Bone marrow (tissue), 2 donors: ENCODE measurements at regions not wholly inside any gene's neighbourhood (a gene's known extent, or its start where the extent isn't known, plus 50 kb on each side); places are given as distances from the start of the nearest gene placed in this dataset.

ENCODE experiments used
- DNase-seq, 2 donors: peaks; one replicate each; lab custom pipeline; 2025; lab: John Stamatoyannopoulos, UW

DNA sequence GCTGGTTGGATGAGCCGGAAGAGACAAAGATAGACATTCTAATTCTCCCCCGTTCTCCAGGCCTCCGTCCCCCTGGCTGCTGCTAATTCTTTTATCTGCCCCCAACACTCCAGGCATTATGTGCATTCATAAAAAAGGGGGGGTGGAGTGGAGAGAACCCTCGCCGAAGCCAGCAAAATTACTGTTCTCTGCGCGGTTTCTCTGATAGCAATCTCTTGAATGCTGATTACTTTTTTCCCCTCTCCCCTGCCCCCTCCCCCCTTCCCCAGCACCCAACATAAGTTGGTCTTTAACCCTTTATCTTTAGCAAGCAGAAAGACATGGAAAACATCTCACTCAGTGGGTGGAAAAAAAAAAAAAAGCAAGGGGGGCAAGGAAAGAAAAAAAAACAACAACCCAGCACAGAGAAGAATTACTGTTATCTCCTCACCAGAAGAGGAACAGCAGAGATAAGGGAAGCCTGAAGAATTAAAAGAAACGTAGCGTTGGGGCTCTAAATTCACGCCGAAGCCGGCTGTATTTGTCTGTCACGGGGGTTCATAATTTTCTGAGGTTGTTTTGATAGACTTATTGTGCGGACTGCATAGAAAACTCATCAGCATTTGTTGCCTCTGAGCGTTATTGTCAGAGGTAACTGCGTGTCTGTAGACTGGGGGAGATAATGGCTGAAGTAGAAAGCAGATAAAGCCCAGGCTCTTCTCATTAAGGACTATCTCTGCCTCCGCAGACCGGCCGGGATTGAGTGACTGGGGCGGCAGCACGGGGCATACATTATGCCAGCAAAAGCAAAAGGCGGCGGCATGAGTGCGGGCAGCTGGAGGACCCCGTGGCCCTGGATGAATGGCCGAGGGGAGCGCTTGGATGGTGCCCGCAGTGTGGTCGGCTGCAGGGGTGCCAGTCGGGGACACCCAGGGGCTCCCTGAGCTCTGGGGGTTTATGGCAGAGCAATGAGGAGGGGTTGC, 126.9 kb downstream of the MRM1 start:
- DNase-seq = no peak

DNA sequence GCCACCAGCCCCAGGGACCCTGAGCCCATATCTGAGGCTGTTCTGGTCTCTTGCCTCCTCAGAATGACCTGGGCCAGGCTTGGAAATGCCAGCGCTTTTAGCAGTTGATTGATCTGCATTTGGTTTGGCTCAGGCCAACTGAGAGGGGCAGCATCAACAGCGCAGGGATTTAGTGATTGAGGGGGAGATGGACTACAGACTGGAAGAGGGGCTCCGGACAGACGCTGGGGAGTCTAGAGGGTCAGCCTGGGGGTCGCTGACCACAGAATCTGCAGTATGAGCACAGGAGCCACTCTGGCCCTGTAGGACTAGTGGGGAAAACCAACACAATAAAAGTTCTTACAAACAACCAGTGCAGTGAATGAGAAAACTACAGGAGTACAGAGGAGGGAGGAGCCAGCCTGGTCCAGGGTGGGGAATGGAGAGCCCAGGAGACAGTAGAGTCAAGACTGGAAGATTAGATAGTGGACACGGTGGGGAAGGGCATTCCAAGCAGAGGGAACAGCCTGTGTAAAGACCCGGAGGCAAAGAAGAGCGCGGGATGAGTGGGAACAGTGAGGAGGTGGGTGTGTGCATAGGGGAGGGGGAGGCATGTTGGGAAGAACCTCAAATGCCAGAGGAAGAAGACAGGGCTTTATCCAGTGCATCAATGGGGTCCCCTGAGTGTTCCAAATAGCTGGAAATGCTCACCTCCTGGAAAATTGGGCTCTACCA, 128.9 kb downstream of the MRM1 start:
- DNase-seq = no peak

- no peak for DNase-seq
Measured at GRCh38 chr17:36730857-36731490, 129.6 kb downstream of the MRM1 start.

- no peak for DNase-seq
Measured at GRCh38 chr17:36731811-36732210, 130.4 kb downstream of the MRM1 start.

GRCh38 chr17:36732351-36732750, 131.0 kb downstream of the MRM1 start:
- DNase-seq = no peak

DNA sequence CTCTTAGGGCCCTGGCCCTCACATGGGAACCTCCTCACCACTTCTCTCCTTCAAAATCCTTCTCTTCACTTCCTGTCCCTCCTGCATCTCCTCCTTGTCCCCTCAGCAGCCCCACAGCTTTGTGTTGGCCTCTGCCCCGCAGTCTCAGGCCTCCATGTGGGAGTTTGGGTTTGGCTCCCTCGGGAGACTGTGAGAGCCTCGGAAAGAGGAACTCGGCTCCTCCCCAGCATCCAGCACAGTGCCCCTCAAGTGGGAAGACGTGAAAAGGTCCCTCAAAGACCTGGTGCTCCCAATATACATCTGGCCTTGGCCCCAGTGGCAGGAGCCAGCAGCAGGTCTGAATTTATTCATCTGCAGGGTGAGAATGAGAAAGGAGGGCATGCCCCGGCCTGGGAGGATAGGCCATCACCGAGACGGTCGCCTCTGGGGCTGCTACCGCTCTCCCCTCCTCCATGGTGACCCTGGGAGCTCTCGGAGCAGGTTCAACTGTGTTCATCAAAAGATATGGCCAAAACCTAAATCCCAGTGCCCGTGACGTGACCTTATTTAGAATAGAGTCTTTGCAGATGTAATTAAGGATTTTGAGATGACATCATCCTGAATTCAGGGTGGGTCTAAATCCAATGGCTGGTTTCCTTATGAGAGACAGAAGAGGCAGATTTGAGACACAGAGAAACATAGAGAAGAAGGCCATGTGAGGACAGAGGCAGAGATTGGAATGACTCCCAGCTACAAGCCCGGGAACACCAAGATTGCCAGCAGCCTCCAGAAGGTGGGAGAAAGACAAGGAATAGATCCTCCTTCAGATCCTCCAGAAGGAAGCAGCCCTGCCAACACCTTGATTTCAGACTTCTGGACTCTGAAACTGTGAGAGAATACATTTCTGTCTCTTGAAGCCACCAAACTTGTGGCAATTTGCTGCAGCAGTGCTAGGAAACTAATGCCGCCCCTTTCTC, 135.1 kb downstream of the MRM1 start:
- no peak for DNase-seq

DNA sequence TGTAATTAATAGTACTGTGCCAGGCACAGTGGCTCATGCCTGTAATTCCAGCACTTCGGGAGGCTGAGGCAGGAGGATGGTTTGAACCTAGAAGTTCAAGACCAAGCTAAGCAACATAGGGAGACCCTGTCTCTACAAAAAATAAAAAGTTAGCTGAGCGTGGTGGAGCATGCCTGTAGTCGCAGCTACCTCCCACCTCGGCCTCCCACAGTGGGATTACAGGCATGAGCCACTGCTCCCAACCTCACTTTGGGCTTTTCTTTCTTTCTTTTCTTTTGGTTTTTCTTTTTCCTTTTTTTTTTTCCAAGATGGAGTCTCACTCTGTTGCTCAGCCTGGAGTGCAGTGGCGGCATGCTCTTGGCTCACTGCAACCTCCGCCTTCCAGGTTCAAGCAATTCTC, 137.8 kb downstream of the MRM1 start:
- DNase-seq = no peak

GRCh38 chr17:36740157-36740556, 138.8 kb downstream of the MRM1 start:
- no peak for DNase-seq

DNA sequence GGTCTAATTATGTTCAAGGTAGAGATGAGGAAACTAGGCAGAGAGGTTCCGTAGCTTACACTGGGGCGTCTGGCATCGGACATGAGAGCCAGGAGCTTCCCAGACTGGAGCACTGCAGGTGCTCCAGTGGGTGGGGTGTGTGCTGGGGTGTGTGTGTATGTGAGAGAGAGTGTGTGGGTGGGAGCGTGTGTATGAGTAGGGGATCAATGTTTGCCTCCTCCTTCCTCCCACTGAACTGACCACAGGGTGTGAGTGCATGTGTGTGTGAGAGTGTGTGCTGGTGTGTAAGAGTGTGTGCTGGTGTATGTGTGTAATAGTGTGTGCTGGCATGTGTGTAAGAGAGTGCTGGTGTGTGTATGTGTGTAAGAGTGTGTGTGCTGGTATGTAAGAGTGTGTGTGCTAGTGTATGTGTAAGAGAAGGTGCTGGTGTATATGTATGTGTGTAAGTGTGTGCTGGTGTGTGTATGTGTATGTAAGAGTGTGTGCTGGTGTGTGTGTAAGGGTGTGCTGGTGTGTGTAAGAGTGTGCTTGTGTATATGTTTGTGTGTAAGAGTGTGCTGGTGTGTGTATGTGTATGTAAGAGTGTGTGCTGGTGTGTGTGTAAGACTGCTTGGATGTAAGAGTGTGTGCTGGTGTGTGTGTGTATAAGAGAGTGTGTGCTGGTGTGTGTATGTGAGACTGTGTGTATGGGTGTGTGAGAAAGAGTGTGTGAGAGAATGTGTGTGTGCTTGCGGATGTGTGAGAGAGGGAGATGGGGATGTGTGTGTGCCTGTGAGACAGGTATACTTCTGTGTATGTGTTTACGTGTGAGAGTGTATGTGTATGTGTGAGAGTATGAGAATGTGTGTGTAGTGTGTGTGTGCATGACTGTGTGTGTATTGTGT, 139.9 kb downstream of the MRM1 start:
- DNase-seq = no peak

- no peak for DNase-seq
Measured at GRCh38 chr17:36742267-36743000, 141.1 kb downstream of the MRM1 start.

DNA sequence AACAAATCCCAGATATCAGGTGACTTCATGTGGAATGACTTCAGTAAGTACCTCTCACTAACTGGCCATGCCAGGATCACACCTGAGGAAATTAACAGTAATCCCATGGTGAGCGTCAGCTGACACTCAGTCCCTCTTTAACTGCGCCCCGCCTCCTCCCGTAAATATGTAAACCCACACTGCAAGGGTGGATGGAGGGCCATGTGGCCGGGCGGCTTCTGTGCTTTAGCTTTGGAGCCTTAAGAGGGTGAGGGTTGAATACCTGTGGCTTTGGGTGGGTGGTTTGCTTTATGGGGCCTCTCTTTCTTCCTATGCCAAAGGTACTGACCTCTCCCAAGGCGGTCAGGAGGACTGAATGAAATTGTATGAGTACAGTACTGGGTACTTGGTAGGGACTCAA, 141.7 kb downstream of the MRM1 start:
- DNase-seq = no peak

DNA sequence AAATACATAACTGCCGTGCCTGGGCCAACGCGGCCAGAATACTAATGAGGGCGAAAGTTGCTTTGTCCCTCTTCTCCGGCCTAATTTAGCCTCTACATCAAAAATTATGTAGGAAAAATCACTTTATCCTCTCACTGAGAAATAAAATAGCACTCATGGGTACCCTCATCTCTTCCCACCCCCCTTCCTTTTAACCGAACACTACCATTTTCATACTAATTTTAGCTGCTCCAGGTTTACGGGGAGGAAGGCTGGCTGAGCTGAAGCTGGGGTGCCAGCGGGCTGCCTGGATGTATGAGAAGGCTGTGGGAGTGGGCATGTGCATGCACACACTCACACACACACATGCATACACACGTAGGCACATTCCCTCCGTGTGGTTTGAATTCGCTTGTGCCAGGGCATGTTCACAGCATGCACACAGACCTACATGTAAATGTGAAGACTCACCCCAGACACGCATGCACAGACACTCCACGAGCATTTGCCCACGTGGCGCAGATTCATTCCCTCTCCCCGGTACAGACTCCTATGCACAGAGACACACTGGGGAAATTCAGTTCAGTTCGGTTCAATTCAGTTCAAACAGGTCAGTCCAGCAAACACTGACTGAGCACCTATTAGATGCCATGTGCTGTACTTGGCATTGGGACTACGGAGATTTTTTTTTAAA, 145.1 kb downstream of the MRM1 start:
- DNase-seq = no peak

DNA sequence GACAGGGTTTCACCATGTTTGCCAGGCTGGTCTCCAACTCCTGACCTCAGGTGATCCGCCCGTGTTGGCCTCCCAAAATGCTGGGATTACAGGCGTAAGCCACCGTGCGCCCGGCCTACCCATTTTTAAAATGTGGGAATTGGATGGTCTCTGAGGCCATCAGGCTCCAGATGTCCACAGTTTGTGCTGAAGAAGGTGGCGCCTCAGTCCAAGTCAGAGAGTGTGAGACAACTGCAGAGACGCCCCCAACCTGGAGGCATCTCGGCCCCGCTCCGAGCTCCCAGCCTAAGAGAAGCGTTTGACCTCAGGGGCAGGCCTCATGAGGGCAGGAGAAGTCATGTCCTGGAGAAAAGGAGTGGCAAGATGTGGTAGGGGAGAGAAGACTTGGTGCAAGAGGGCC, 146.5 kb downstream of the MRM1 start:
- DNase-seq = no peak

DNA sequence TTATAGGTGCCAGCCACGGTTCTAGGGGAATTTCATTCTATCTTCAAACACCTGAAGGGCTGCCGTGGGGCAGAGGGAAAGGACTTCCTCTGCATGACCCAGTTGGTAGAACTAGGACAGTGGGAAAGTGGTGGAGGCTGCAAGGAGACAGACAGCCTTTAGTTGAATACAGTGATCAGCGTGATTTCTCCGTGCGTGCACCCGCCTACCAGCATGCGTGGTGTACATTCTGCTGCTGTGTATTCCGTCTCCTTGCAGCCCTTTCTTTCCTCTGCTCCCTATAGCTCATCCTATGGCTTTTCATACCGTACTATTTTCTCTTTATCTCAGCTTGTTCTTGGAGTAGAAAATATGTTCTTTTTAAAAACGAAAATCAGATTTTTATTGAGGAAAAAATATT, 146.9 kb downstream of the MRM1 start:
- no peak for DNase-seq

- DNase-seq = no peak
Measured at GRCh38 chr17:36749493-36749892, 148.1 kb downstream of the MRM1 start.

DNA sequence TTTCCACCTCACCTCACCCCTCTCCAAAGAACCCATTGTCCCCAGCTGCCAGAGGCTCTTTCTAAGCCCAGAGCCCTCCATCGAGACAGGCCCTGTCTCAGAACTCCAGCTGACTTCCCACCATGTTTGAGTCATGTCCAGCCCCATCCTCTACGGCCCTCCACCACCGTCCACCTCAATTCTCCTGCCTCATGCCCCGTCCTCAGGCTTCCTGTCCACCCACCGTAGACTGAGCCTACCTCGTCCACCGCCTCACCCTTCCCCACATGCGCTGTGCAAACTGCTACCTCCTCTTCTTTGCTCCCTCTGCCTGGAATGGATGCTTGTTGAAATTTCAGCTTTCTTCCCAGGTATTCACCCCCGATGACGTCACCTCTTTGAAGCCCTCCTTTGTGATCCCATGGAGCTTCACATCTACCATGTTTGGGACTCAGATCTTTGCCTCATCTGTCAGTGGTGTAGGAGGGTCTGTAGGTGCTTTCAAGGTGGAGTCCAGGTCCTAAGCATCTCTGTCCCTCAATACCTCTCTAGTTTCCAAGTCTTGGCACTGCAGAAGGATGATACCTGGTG, 149.0 kb downstream of the MRM1 start:
- DNase-seq = no peak

DNA sequence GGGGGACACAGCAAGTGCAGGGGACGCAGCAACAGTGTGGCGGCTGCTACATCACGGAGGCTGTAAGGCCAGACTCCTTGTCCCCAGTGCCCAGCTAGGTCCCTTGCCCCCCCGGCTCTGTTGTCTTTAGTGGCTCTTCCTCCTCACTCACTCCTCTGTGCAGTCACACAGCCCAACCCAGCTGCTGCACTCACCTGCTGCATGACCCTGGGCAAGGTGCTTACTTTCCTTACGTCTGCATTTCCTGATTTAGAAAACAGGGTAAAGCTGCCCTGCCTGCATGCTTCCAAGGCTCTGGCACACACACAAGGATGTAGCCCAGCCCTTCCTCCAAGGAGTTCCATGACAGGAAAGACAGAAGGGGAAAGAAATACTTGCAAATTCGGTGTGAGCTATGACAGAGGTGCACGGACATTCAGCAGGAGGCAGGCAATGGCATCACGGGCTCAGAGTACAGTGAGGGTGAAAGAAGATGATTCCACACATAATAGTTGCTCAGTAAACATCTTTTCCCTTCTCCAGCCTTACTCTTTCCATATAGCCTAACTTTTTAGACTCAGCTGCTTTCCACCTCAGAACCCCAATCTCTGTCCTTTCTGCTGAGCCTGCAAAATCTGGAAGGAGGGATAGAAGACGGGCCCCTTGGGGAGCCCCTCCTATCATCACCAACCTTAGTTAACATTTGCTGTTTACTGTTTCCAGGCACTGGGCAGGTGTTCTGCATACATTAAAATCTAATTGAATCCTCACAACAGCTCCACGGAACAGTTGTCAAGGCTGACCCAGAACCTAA, 150.9 kb downstream of the MRM1 start:
- DNase-seq = no peak

- DNase-seq = no peak
Measured at GRCh38 chr17:36755586-36755985, 154.2 kb downstream of the MRM1 start.
